Upper lobe of right lung (tissue), 1 donor: ENCODE measurements at regions not wholly inside any gene's neighbourhood (a gene's known extent, or its start where the extent isn't known, plus 50 kb on each side); places are given as distances from the start of the nearest gene placed in this dataset.

Source experiments
- ATAC-seq: fragments of 200-7000 bp; cut with Tn5 transposase; one replicate; pipeline ENCODE4 v1.9.1; 2020; ENCODE audit warnings: mild to moderate bottlenecking, moderate library complexity
- DNase-seq: peaks from one replicate; pipeline ENCODE4 v3.0.0-alpha.2; 2020
- H3K27ac ChIP-seq: fragments of 200-600 bp; one replicate; pipeline ENCODE4 v1.8.0; 2022
- H3K27me3 ChIP-seq: fragments of 200-600 bp; one replicate; pipeline ENCODE4 v1.8.0; 2022; ENCODE audit warnings: mild to moderate bottlenecking
- H3K36me3 ChIP-seq: fragments of 200-600 bp; one replicate; pipeline ENCODE4 v1.8.0; 2022
- H3K4me1 ChIP-seq: fragments of 200-600 bp; one replicate; pipeline ENCODE4 v1.8.0; 2022
- H3K4me3 ChIP-seq: fragments of 200-600 bp; one replicate; pipeline ENCODE4 v1.8.0; 2022; ENCODE audit warnings: mild to moderate bottlenecking
- H3K9me3 ChIP-seq: fragments of 200-600 bp; one replicate; pipeline ENCODE4 v1.8.0; 2022
- CTCF ChIP-seq: fragments of 200-600 bp; IDR thresholded peaks from one replicate; pipeline ENCODE4 v1.8.0; 2022; ENCODE audit warnings: antibody characterized with exemption
- intact Hi-C: fragments of 100-400 bp; cut with DNase I; formaldehyde crosslinking; loops from one replicate; pipeline ENCODE4 v1.11.0; 2022
- donor health status: DM: no; HTN: yes; CAD: no; lungs with severe emphysema.

GRCh38 chr4:160880180-160880579, 1283.6 kb downstream of the FSTL5 start:
- intact Hi-C loops, result no loop called here

GRCh38 chr4:160887668-160888067, 1276.1 kb downstream of the FSTL5 start:
- H3K27me3 ChIP-seq, result no peaks in the 10 kb centered on the region
- DNase-seq, result no peak
- no peaks in the 10 kb centered on the region for H3K4me1 ChIP-seq
- no peak for TF ChIP-seq CTCF
- no peak for ATAC-seq
- H3K4me3 ChIP-seq, result no peak overlapping the region
- no peaks in the 10 kb centered on the region for H3K9me3 ChIP-seq
- no peaks in the 10 kb centered on the region for H3K36me3 ChIP-seq
- H3K27ac ChIP-seq, result no peak overlapping the region
- intact Hi-C loops, result no loop called here

More at GRCh38 chr4:160880180-160880579, 1283.6 kb downstream of the FSTL5 start:
- TF ChIP-seq CTCF, result no peak
- H3K27ac ChIP-seq, result no peak overlapping the region
- H3K4me1 ChIP-seq, result no peaks in the 10 kb centered on the region
- H3K4me3 ChIP-seq, result no peak overlapping the region
- DNase-seq, result no peak
- no peaks in the 10 kb centered on the region for H3K36me3 ChIP-seq
- no peak for ATAC-seq
- H3K27me3 ChIP-seq, result no peaks in the 10 kb centered on the region
- H3K9me3 ChIP-seq, result no peaks in the 10 kb centered on the region

- DNase-seq, result no peak
- TF ChIP-seq CTCF, result no peak
- no peaks in the 10 kb centered on the region for H3K9me3 ChIP-seq
- no peak for ATAC-seq
- no peak overlapping the region for H3K27ac ChIP-seq
- no peak overlapping the region for H3K4me3 ChIP-seq
- no peaks in the 10 kb centered on the region for H3K27me3 ChIP-seq
- no peaks in the 10 kb centered on the region for H3K36me3 ChIP-seq
- intact Hi-C loops, result no loop called here
- no peaks in the 10 kb centered on the region for H3K4me1 ChIP-seq
These were observed 1269.7 kb downstream of the FSTL5 start for GRCh38 chr4:160894128-160894527.

- ATAC-seq (no peak), DNase-seq (no peak)
- H3K4me1 ChIP-seq, result no peaks in the 10 kb centered on the region
- no peaks in the 10 kb centered on the region for H3K36me3 ChIP-seq
- H3K4me3 ChIP-seq, result no peak overlapping the region
- H3K27me3 ChIP-seq, result no peaks in the 10 kb centered on the region
- no peak for TF ChIP-seq CTCF
- H3K27ac ChIP-seq, result no peak overlapping the region
- intact Hi-C loops, result no loop called here
- H3K9me3 ChIP-seq, result no peaks in the 10 kb centered on the region
These were observed 1269.0 kb downstream of the FSTL5 start for GRCh38 chr4:160894809-160895208.

GRCh38 chr4:160927311-160927710, 1236.5 kb downstream of the FSTL5 start:
- H3K4me3 ChIP-seq, result no peak overlapping the region
- H3K27ac ChIP-seq, result no peak overlapping the region
- H3K27me3 ChIP-seq, result no peaks in the 10 kb centered on the region
- H3K4me1 ChIP-seq, result no peaks in the 10 kb centered on the region
- no peaks in the 10 kb centered on the region for H3K9me3 ChIP-seq
- no peak for TF ChIP-seq CTCF
- intact Hi-C loops, result no loop called here
- no peak for ATAC-seq
- H3K36me3 ChIP-seq, result no peaks in the 10 kb centered on the region
- no peak for DNase-seq

GRCh38 chr4:160928482-160928881, 1235.3 kb downstream of the FSTL5 start:
- Histone ChIP-seq H3K4me1 (no peaks in the 10 kb centered on the region), H3K27me3 (no peaks in the 10 kb centered on the region), H3K9me3 (no peaks in the 10 kb centered on the region), H3K36me3 (no peaks in the 10 kb centered on the region), H3K4me3 (no peak overlapping the region), H3K27ac (no peak overlapping the region)
- no peak for DNase-seq
- no peak for TF ChIP-seq CTCF
- intact Hi-C loops, result no loop called here
- no peak for ATAC-seq
